Keratinocyte (primary cell): ENCODE measurements at regions not wholly inside any gene's neighbourhood (a gene's known extent, or its start where the extent isn't known, plus 50 kb on each side); places are given as distances from the start of the nearest gene placed in this dataset.

Experiments
- DNase-seq: peaks from one replicate; pipeline ENCODE4 v3.0.0-alpha.2; 2011; ENCODE audit warnings: low read depth, missing footprints, low spot score
- FAIRE-seq: peaks from 2 replicates; lab custom pipeline; 2011; peaks lifted over from hg19 to GRCh38; lab: Jason Lieb, UNC
- H2AFZ ChIP-seq: 2 replicates; pipeline ENCODE4 v1.6.0; 2012; ENCODE audit warnings: low read length, control low read depth, inconsistent platforms; ENCODE audit not compliant: control insufficient read depth
- H3K27ac ChIP-seq: 2 replicates; pipeline ENCODE4 v1.5.1; 2011; ENCODE audit warnings: low read length; ENCODE audit not compliant: control insufficient read depth, insufficient read depth
- H3K27me3 ChIP-seq: 3 replicates; pipeline ENCODE4 v1.6.0; 2011; ENCODE audit warnings: low read length; ENCODE audit not compliant: control insufficient read depth, insufficient read depth; ENCODE audit errors: extremely low read depth
- H3K36me3 ChIP-seq, 2 experiments: 2 replicates in 1 of 2; 3 replicates in 1 of 2; pipeline ENCODE4 v1.5.1; 2011; ENCODE audit warnings: low read length in 2 of 2, mild to moderate bottlenecking in 1 of 2; ENCODE audit not compliant: control insufficient read depth in 2 of 2, insufficient read depth in 2 of 2; ENCODE audit errors: extremely low read depth in 1 of 2
- H3K4me1 ChIP-seq: 3 replicates; pipeline ENCODE4 v1.5.1; 2011; ENCODE audit warnings: low read length; ENCODE audit not compliant: control insufficient read depth, insufficient read depth; ENCODE audit errors: extremely low read depth
- H3K4me2 ChIP-seq: 3 replicates; pipeline ENCODE4 v1.6.0; 2011; ENCODE audit warnings: low read depth, low read length; ENCODE audit not compliant: control insufficient read depth, insufficient read depth; ENCODE audit errors: extremely low read depth
- H3K4me3 ChIP-seq, 3 experiments: fragments of 200-600 bp in 1 of 3; sonication (generic) in 1 of 3; 2 replicates in 2 of 3; 3 replicates in 1 of 3; pipeline ENCODE4 v1.5.1; 2011 to 2016; ENCODE audit warnings: low read length in 3 of 3, mild to moderate bottlenecking in 3 of 3, control low read depth in 2 of 3, inconsistent platforms in 1 of 3, low read depth in 1 of 3, mixed read lengths in 1 of 3, mixed run types in 1 of 3, moderate library complexity in 1 of 3; ENCODE audit not compliant: control insufficient read depth in 2 of 3, insufficient read depth in 2 of 3; ENCODE audit errors: extremely low read depth in 1 of 3
- H3K79me2 ChIP-seq: 2 replicates; pipeline ENCODE4 v1.6.0; 2012; ENCODE audit warnings: low read length; ENCODE audit not compliant: control insufficient read depth, insufficient read depth
- H3K9ac ChIP-seq: 3 replicates; pipeline ENCODE4 v1.6.0; 2011; ENCODE audit warnings: low read length; ENCODE audit not compliant: control insufficient read depth, insufficient read depth; ENCODE audit errors: extremely low read depth
- H3K9me1 ChIP-seq: 3 replicates; pipeline ENCODE4 v1.6.0; 2011; ENCODE audit warnings: low read length; ENCODE audit not compliant: control insufficient read depth, insufficient read depth; ENCODE audit errors: extremely low read depth
- H3K9me3 ChIP-seq: 2 replicates; pipeline ENCODE4 v1.5.1; 2012; ENCODE audit warnings: low read depth, low read length; ENCODE audit not compliant: control insufficient read depth
- H4K20me1 ChIP-seq: 3 replicates; pipeline ENCODE4 v1.6.0; 2011; ENCODE audit warnings: low read length; ENCODE audit not compliant: control insufficient read depth, insufficient read depth; ENCODE audit errors: extremely low read depth
- EZH2 ChIP-seq: IDR thresholded peaks from one replicate; pipeline ENCODE4 v1.6.1; 2012; ENCODE audit warnings: inconsistent platforms, mild to moderate bottlenecking, low read length, moderate library complexity
- dilution Hi-C: fragments of 300-500 bp; cut with MboI; formaldehyde crosslinking; loops from one replicate; pipeline ENCODE4 v1.7.0; 2020; ENCODE audit warnings: low sequenced_read_pairs; ENCODE audit not compliant: extremely low pct_ligation_motif_present
- TF ChIP-seq, protein P1 (sequence below), 3 experiments: IDR thresholded peaks in 1 of 3; conservative IDR thresholded peaks in 1 of 3; optimal IDR thresholded peaks in 1 of 3; 2 replicates in 2 of 3; 3 replicates in 1 of 3; pipeline versions ENCODE3 to v1.5.1; 2011; ENCODE audit warnings: low read length in 3 of 3, mild to moderate bottlenecking in 3 of 3, moderate library complexity in 2 of 3, control low read depth in 1 of 3, inconsistent platforms in 1 of 3; ENCODE audit not compliant: insufficient read depth in 2 of 3; ENCODE audit errors: extremely low read depth in 1 of 3

GRCh38 chr18:1865869-1866268, 705.4 kb downstream of the METTL4 start:
- no peak overlapping the region for H3K9ac ChIP-seq

GRCh38 chr18:1872274-1872673, 699.0 kb downstream of the METTL4 start:
- dilution Hi-C loops = no loop called here
- FAIRE-seq = no peak
- H3K9me3 ChIP-seq = no peaks in the 10 kb centered on the region
- no peak for DNase-seq
- H3K4me2 ChIP-seq = no peak overlapping the region
- H3K9me1 ChIP-seq = no peaks in the 10 kb centered on the region
- TF ChIP-seq, protein P1, sequence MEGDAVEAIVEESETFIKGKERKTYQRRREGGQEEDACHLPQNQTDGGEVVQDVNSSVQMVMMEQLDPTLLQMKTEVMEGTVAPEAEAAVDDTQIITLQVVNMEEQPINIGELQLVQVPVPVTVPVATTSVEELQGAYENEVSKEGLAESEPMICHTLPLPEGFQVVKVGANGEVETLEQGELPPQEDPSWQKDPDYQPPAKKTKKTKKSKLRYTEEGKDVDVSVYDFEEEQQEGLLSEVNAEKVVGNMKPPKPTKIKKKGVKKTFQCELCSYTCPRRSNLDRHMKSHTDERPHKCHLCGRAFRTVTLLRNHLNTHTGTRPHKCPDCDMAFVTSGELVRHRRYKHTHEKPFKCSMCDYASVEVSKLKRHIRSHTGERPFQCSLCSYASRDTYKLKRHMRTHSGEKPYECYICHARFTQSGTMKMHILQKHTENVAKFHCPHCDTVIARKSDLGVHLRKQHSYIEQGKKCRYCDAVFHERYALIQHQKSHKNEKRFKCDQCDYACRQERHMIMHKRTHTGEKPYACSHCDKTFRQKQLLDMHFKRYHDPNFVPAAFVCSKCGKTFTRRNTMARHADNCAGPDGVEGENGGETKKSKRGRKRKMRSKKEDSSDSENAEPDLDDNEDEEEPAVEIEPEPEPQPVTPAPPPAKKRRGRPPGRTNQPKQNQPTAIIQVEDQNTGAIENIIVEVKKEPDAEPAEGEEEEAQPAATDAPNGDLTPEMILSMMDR (optimal IDR thresholded peaks at IDR 0.05 in 1 of 3, IDR thresholded peaks at IDR 0.05 in 1 of 3, conservative IDR thresholded peaks at IDR 0.05 in 1 of 3; ENCODE audit: extremely low read depth in 1 of 3, insufficient read depth in 2 of 3, low read length in 3 of 3) = no peak
- no peak for TF ChIP-seq EZH2
- H4K20me1 ChIP-seq = no peaks in the 10 kb centered on the region
- no peak overlapping the region for H3K27ac ChIP-seq
- H3K36me3 ChIP-seq = no peaks in the 10 kb centered on the region
- no peaks in the 10 kb centered on the region for H3K27me3 ChIP-seq
- no peaks in the 10 kb centered on the region for H3K4me1 ChIP-seq
- no peak overlapping the region for H3K4me3 ChIP-seq
- no peak overlapping the region for H3K9ac ChIP-seq
- H2AFZ ChIP-seq = no peak overlapping the region
- H3K79me2 ChIP-seq = no peaks in the 10 kb centered on the region

More at GRCh38 chr18:1865869-1866268, 705.4 kb downstream of the METTL4 start:
- Histone ChIP-seq H3K27me3 (no peaks in the 10 kb centered on the region), H3K36me3 (no peaks in the 10 kb centered on the region), H3K27ac (no peak overlapping the region), H3K4me1 (no peaks in the 10 kb centered on the region), H3K9me1 (no peaks in the 10 kb centered on the region), H2AFZ (no peak overlapping the region), H3K4me3 (no peak overlapping the region), H3K9me3 (no peaks in the 10 kb centered on the region), H3K79me2 (no peaks in the 10 kb centered on the region), H3K4me2 (no peak overlapping the region), H4K20me1 (no peaks in the 10 kb centered on the region)
- TF ChIP-seq EZH2 = no peak
- TF ChIP-seq, protein P1 (optimal IDR thresholded peaks at IDR 0.05 in 1 of 3, IDR thresholded peaks at IDR 0.05 in 1 of 3, conservative IDR thresholded peaks at IDR 0.05 in 1 of 3; ENCODE audit: extremely low read depth in 1 of 3, insufficient read depth in 2 of 3, low read length in 3 of 3) = no peak
- FAIRE-seq (no peak), DNase-seq (no peak)
- dilution Hi-C loops = no loop called here
